ENCODE measurements at regions not wholly inside any gene's neighbourhood (a gene's known extent, or its start where the extent isn't known, plus 50 kb on each side); places are given as distances from the start of the nearest gene placed in this dataset.

DNA sequence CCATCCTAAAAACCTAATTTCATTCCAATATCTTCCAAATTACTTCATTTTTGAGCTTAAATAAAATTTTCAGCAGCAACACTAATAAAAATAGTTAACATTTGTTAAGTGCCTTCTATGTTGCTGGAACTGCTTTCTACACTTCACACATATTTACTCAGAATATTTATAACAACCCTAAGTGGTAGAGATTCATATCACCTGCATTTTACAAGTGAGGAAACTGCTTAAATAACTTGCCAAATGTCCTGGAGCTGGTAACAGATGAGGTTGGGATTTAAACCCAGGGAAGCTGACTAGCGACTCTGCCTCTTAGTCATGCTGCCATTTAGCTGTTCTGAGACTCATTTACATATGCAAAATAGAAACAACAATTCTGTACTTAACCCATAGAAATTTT lies 86.1 kb upstream of the PBX1 start (continued):
- TF ChIP-seq FOSL1 (tag; conservative IDR thresholded peaks at IDR 0.05) (no peak), ARID1B (IDR thresholded peaks at IDR 0.05) (no peak), SMC3 (conservative IDR thresholded peaks at IDR 0.05; ENCODE audit: insufficient read depth, low read depth, low read length) (no peak), ZNF41 (CRISPR knock-in tag; conservative IDR thresholded peaks at IDR 0.05) (no peak)
- TF ChIP-seq, protein P1, sequence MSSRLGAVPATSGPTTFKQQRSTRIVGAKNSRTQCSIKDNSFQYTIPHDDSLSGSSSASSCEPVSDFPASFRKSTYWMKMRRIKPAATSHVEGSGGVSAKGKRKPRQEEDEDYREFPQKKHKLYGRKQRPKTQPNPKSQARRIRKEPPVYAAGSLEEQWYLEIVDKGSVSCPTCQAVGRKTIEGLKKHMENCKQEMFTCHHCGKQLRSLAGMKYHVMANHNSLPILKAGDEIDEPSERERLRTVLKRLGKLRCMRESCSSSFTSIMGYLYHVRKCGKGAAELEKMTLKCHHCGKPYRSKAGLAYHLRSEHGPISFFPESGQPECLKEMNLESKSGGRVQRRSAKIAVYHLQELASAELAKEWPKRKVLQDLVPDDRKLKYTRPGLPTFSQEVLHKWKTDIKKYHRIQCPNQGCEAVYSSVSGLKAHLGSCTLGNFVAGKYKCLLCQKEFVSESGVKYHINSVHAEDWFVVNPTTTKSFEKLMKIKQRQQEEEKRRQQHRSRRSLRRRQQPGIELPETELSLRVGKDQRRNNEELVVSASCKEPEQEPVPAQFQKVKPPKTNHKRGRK (tag; IDR thresholded peaks at IDR 0.05) = no peak

DNA sequence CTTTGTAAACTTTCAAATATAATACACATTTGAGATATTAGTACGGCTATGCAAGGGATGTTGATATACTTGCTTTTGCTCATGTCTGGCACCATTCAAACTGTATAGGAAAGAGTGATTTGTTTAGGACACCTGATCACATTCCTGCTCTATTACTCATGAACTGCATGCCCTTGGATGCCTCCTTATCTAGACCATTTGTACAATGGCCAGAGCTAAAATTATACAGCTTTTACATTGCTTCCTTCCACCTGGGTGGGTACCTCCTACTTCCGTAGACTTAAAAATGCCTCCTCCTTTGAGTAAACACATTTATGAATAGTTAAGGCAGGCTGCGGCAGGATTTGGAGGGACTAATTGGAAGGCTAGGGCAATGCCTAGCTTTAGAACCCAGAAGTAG lies 85.4 kb upstream of the PBX1 start:
- H3K9ac ChIP-seq (ENCODE audit: insufficient read depth in 1 of 2, low read depth in 2 of 2, low read length in 2 of 2) = no peak overlapping the region
- H2AFZ ChIP-seq (ENCODE audit: low read depth, low read length) = no peak overlapping the region
- no peaks in the 10 kb centered on the region; a peak in 1 of 5 replicates for H3K27me3 ChIP-seq (ENCODE audit: control insufficient read depth in 2 of 2, insufficient read depth in 2 of 2, low read length in 2 of 2)
- intact Hi-C loops (cut with micrococcal nuclease) = no loop called here
- no peak overlapping the region for H3K4me3 ChIP-seq
- BruUV-seq (replicated peaks) = no TSS peak
- H3K79me2 ChIP-seq (ENCODE audit: control insufficient read depth, insufficient read depth, low read length) = no peaks in the 10 kb centered on the region
- no peaks in the 10 kb centered on the region for H3K9me1 ChIP-seq (ENCODE audit: control insufficient read depth, insufficient read depth, low read length)
- no peak for TF ChIP-seq SIRT6 (IDR thresholded peaks at IDR 0.05; ENCODE audit: low read depth, low read length)
- no peaks in the 10 kb centered on the region for H3K4me1 ChIP-seq (replicated peaks in 1 of 2; ENCODE audit: control insufficient read depth in 2 of 2, insufficient read depth in 2 of 2, low read length in 2 of 2)
- DNase-seq (ENCODE audit: extremely low read depth in 1 of 4, low spot score in 3 of 4) = no peak
- ATAC-seq = no peak
- 8% methylated on average over 3 of the region's 3 CpGs for WGBS (ENCODE audit: insufficient coverage, low coverage, missing lambda C conversion rate)
- ChIA-PET CTCF (ENCODE audit: low intra/inter-chr PET ratio) (no interaction called here), POLR2A (no interaction called here)
- no peaks in the 10 kb centered on the region for H3K36me3 ChIP-seq (ENCODE audit: control insufficient read depth, insufficient read depth, low read length)
- no peak overlapping the region for H3K27ac ChIP-seq (ENCODE audit: extremely low read depth, low read depth, low read length)
- H3K9me3 ChIP-seq (replicated peaks; ENCODE audit: control insufficient read depth, insufficient read depth, low read depth, low read length) = no peaks in the 10 kb centered on the region
- no peak for FAIRE-seq
- no peaks in the 10 kb centered on the region for H4K20me1 ChIP-seq (replicated peaks; ENCODE audit: control insufficient read depth, insufficient read depth, low read length)
- H3K4me2 ChIP-seq (ENCODE audit: insufficient read depth, low read length) = no peak overlapping the region
- in situ Hi-C loops (cut with MboI) = no loop called here

All from K562 (cell line).